ENCODE measurements at regions not wholly inside any gene's neighbourhood (a gene's known extent, or its start where the extent isn't known, plus 50 kb on each side); places are given as distances from the start of the nearest gene placed in this dataset.

GRCh38 chr11:70921804-70922203 lies 330.6 kb downstream of the SHANK2 start:
- CTCF ChIA-PET: no interaction called here
- intact Hi-C loops (cut with micrococcal nuclease; ENCODE audit: unreplicated experiment): no loop called here
- POLR2A ChIA-PET (ENCODE audit: unreplicated experiment): no interaction called here

GRCh38 chr11:70924108-70924507 lies 328.3 kb downstream of the SHANK2 start:
- Histone ChIP-seq H2AFZ (no peak overlapping the region), H3K79me2 (ENCODE audit: low read depth) (no peaks in the 10 kb centered on the region), H3K9me2 (ENCODE audit: insufficient read depth) (no peaks in the 10 kb centered on the region), H3F3A (ENCODE audit: insufficient read depth, low read depth) (no peaks in the 10 kb centered on the region), H4K20me1 (ENCODE audit: insufficient read depth) (no peaks in the 10 kb centered on the region), H3K4me2 (no peak overlapping the region), H3K4me1 (replicated peaks; ENCODE audit: insufficient read depth) (no peaks in the 10 kb centered on the region), H3K36me3 (ENCODE audit: low read depth) (no peaks in the 10 kb centered on the region), H3K27ac (no peak overlapping the region), H3K27me3 (ENCODE audit: insufficient read depth, low read depth) (no peaks in the 10 kb centered on the region), H3K9me3 (ENCODE audit: insufficient read depth, low read depth) (peaks cover 6% of the 10 kb centered on the region; the same call in 1 of the 2 replicates), H3K4me3 (no peak overlapping the region)
- no peak for TF ChIP-seq CTCF (conservative IDR thresholded peaks at IDR 0.05)
- no peak for TF ChIP-seq EZH2 (IDR thresholded peaks at IDR 0.05; ENCODE audit: low read depth)
- POLR2A ChIA-PET (ENCODE audit: unreplicated experiment): no interaction called here
- no peak for DNase-seq
- intact Hi-C loops (cut with micrococcal nuclease; ENCODE audit: unreplicated experiment): no loop called here
- CTCF ChIA-PET: no interaction called here
- no TSS peak for BruUV-seq (replicated peaks)

More at GRCh38 chr11:70921804-70922203, 330.6 kb downstream of the SHANK2 start:
- DNase-seq: no peak
- Histone ChIP-seq H3K36me3 (ENCODE audit: low read depth) (no peaks in the 10 kb centered on the region), H3K4me2 (no peak overlapping the region), H3F3A (ENCODE audit: insufficient read depth, low read depth) (no peaks in the 10 kb centered on the region), H3K79me2 (ENCODE audit: low read depth) (no peaks in the 10 kb centered on the region), H4K20me1 (ENCODE audit: insufficient read depth) (0 out of 2 replicates have a peak, but pooled peaks cover 8% of the 10 kb centered on the region), H3K9me2 (ENCODE audit: insufficient read depth) (no peaks in the 10 kb centered on the region), H3K9me3 (ENCODE audit: insufficient read depth, low read depth) (peaks cover 6% of the 10 kb centered on the region; the same call in 1 of the 2 replicates), H3K4me3 (no peak overlapping the region), H3K27me3 (ENCODE audit: insufficient read depth, low read depth) (no peaks in the 10 kb centered on the region), H2AFZ (no peak overlapping the region), H3K27ac (no peak overlapping the region), H3K4me1 (replicated peaks; ENCODE audit: insufficient read depth) (no peaks in the 10 kb centered on the region)
- no peak for TF ChIP-seq CTCF (conservative IDR thresholded peaks at IDR 0.05)
- no peak for TF ChIP-seq EZH2 (IDR thresholded peaks at IDR 0.05; ENCODE audit: low read depth)
- BruUV-seq (replicated peaks): no TSS peak

GRCh38 chr11:70925238-70925637 lies 327.1 kb downstream of the SHANK2 start:
- intact Hi-C loops (cut with micrococcal nuclease; ENCODE audit: unreplicated experiment): no loop called here
- ChIA-PET POLR2A (ENCODE audit: unreplicated experiment) (interaction anchor here (0.7 kb wide), 1 partner anchor 368 kb away, joined by 4 read pairs; no protein-coding TSS in a partner anchor), CTCF (no interaction called here)
- BruUV-seq (replicated peaks): no TSS peak
- no peaks in the 10 kb centered on the region for H3K27me3 ChIP-seq (ENCODE audit: insufficient read depth, low read depth)
- TF ChIP-seq CTCF (conservative IDR thresholded peaks at IDR 0.05) (no peak), EZH2 (IDR thresholded peaks at IDR 0.05; ENCODE audit: low read depth) (no peak)
- H3K36me3 ChIP-seq (ENCODE audit: low read depth): no peaks in the 10 kb centered on the region
- H3F3A ChIP-seq (ENCODE audit: insufficient read depth, low read depth): no peaks in the 10 kb centered on the region
- H3K79me2 ChIP-seq (ENCODE audit: low read depth): no peaks in the 10 kb centered on the region
- H3K9me2 ChIP-seq (ENCODE audit: insufficient read depth): no peaks in the 10 kb centered on the region
- H2AFZ ChIP-seq: no peak overlapping the region
- no peaks in the 10 kb centered on the region for H4K20me1 ChIP-seq (ENCODE audit: insufficient read depth)
- H3K4me2 ChIP-seq: no peak overlapping the region
- DNase-seq: no peak
- no peak overlapping the region for H3K4me3 ChIP-seq
- H3K4me1 ChIP-seq (replicated peaks; ENCODE audit: insufficient read depth): no peaks in the 10 kb centered on the region
- no peak overlapping the region for H3K27ac ChIP-seq
- H3K9me3 ChIP-seq (ENCODE audit: insufficient read depth, low read depth): peaks cover 6% of the 10 kb centered on the region; the same call in 1 of the 2 replicates
